NT2/D1 (cell line): ENCODE measurements at regions not wholly inside any gene's neighbourhood (a gene's known extent, or its start where the extent isn't known, plus 50 kb on each side); places are given as distances from the start of the nearest gene placed in this dataset.

Experiments used
- SUZ12 ChIP-seq: IDR thresholded peaks from 2 replicates; pipeline ENCODE4 v1.6.1; 2011; ENCODE audit not compliant: insufficient read length, insufficient read depth; ENCODE audit errors: extremely low read depth
- YY1 ChIP-seq: IDR thresholded peaks from 2 replicates; pipeline ENCODE4 v1.6.1; 2011; ENCODE audit not compliant: insufficient read length, insufficient read depth
- ZNF274 ChIP-seq: IDR thresholded peaks from 2 replicates; pipeline ENCODE4 v1.6.1; 2011; ENCODE audit warnings: mild to moderate bottlenecking, low read depth, low read length

DNA sequence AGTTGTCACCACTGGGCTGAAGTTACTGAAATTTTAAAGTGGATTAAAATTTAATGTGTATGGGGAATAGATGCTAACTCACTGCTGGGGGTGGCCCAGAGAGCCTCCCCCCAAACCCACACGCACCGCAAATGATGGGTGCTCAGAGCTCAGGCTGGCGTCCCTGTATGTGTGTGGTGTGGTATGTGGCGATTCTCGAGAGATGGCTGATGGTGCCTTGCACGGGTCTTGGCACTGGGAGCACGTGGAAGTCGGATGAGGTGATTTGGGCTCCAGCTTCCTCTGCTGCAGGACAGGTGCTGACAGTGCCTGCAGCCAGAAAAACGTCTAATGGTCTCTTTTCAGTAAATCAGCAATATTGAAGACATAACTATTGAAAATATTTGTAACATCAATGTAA, 1473.3 kb downstream of the TBC1D22A start:
- no peak for TF ChIP-seq ZNF274
- TF ChIP-seq SUZ12, result no peak
- TF ChIP-seq YY1, result no peak
